H1 (cell line): ENCODE measurements at regions not wholly inside any gene's neighbourhood (a gene's known extent, or its start where the extent isn't known, plus 50 kb on each side); places are given as distances from the start of the nearest gene placed in this dataset.

Source experiments
- CHD7 ChIP-seq: fragments of 300-600 bp; sonication (generic); IDR thresholded peaks from 2 replicates; pipeline ENCODE4 v1.7.1; 2012; ENCODE audit warnings: low read length, moderate library complexity, mild to moderate bottlenecking, inconsistent platforms; ENCODE audit not compliant: insufficient replicate concordance
- HDAC2 ChIP-seq, 2 experiments: fragments of 300-600 bp in 1 of 2; sonication (generic) in 1 of 2; IDR thresholded peaks; 2 replicates each; pipeline ENCODE4 v1.6.1; 2011 to 2012; ENCODE audit warnings: low read depth in 2 of 2, low read length in 2 of 2, mild to moderate bottlenecking in 2 of 2, moderate library complexity in 2 of 2, borderline replicate concordance in 1 of 2, inconsistent platforms in 1 of 2
- HDAC6 ChIP-seq: IDR thresholded peaks from one replicate; pipeline ENCODE4 v1.7.1; 2012; ENCODE audit warnings: low read depth, mild to moderate bottlenecking, inconsistent platforms, low read length, moderate library complexity
- KDM5A ChIP-seq: fragments of 200-600 bp; IDR thresholded peaks from 2 replicates; pipeline ENCODE4 v1.7.1; 2012; ENCODE audit warnings: mild to moderate bottlenecking, low read length, inconsistent platforms, mixed read lengths
- MAFK ChIP-seq: IDR thresholded peaks from 2 replicates; pipeline ENCODE4 v1.6.1; 2012; ENCODE audit warnings: low read depth, mild to moderate bottlenecking, improper control_type of control experiment, low read length
- POLR2AphosphoS5 ChIP-seq: IDR thresholded peaks from 2 replicates; pipeline ENCODE4 v1.6.1; 2011; ENCODE audit warnings: low read depth, low read length
- RFX5 ChIP-seq: IDR thresholded peaks from 2 replicates; pipeline ENCODE4 v1.6.1; 2011; ENCODE audit warnings: low read depth, low read length, improper control_type of control experiment, borderline replicate concordance
- SRF ChIP-seq: IDR thresholded peaks from 2 replicates; pipeline ENCODE4 v1.6.1; 2011; ENCODE audit warnings: mild to moderate bottlenecking, low read depth, low read length, moderate library complexity
- SUZ12 ChIP-seq: fragments of 200-600 bp; sonication (generic); IDR thresholded peaks from 2 replicates; pipeline ENCODE4 v1.6.1; 2012; ENCODE audit warnings: mild to moderate bottlenecking, inconsistent platforms, low read length, moderate library complexity, mixed read lengths
- ZNF274 ChIP-seq: IDR thresholded peaks from 2 replicates; pipeline ENCODE4 v1.7.0; 2012; ENCODE audit warnings: low read length, borderline replicate concordance; ENCODE audit errors: extremely low read depth

- TF ChIP-seq CHD7 (no peak), POLR2AphosphoS5 (no peak), HDAC6 (no peak), ZNF274 (no peak), SRF (no peak), HDAC2 (IDR thresholded peaks at IDR 0.05; ENCODE audit: borderline replicate concordance in 1 of 2, low read depth in 2 of 2, low read length in 2 of 2) (no peak), MAFK (no peak), KDM5A (no peak), RFX5 (no peak), SUZ12 (no peak)
Observed at GRCh38 chr2:48092846-48093803, 186.8 kb upstream of the FBXO11 start (continued).
